Loucy (cell line): ENCODE measurements at regions not wholly inside any gene's neighbourhood (a gene's known extent, or its start where the extent isn't known, plus 50 kb on each side); places are given as distances from the start of the nearest gene placed in this dataset.

ENCODE experiments used
- CTCF ChIP-seq: fragments of 200-600 bp; sonication (generic); conservative IDR thresholded peaks from 2 replicates; pipeline ENCODE4 v1.5.1; 2014; ENCODE audit warnings: mild to moderate bottlenecking, antibody characterized with exemption, low read length
- EZH2phosphoT487 ChIP-seq: fragments of 200-600 bp; IDR thresholded peaks from 2 replicates; pipeline ENCODE4 v1.6.1; 2018; ENCODE audit warnings: antibody characterized with exemption, mild to moderate bottlenecking, moderate library complexity, borderline replicate concordance

GRCh38 chr6:170211404-170212025 is 79.4 kb downstream of the DLL1 start:
- no peak for TF ChIP-seq CTCF
- TF ChIP-seq EZH2phosphoT487 = no peak
